ENCODE measurements at regions not wholly inside any gene's neighbourhood (a gene's known extent, or its start where the extent isn't known, plus 50 kb on each side); places are given as distances from the start of the nearest gene placed in this dataset.

GRCh38 chr5:148769941-148770340 lies 56.5 kb upstream of the ADRB2 start:
- no peak for TF ChIP-seq ZNF138 (CRISPR knock-in tag; conservative IDR thresholded peaks at IDR 0.05)
- no peak for TF ChIP-seq CTCF (IDR thresholded peaks at IDR 0.05)
- TF ChIP-seq GTF2I (CRISPR knock-in tag; conservative IDR thresholded peaks at IDR 0.05) = no peak
- TF ChIP-seq ZNF423 (CRISPR knock-in tag; IDR thresholded peaks at IDR 0.05) = no peak
- no peak for TF ChIP-seq PRDM15 (CRISPR knock-in tag; IDR thresholded peaks at IDR 0.05)

Data from WTC11 (cell line).